HuH-7.5 (cell line): ENCODE measurements at regions not wholly inside any gene's neighbourhood (a gene's known extent, or its start where the extent isn't known, plus 50 kb on each side); places are given as distances from the start of the nearest gene placed in this dataset.
"Not testable (repeated sequence)": the region's sequence is repeated elsewhere in the genome, so short reads cannot be mapped to it uniquely, and the experiment has no call there.

ENCODE experiments used
- DNase-seq: peaks from one replicate; pipeline ENCODE4 v3.0.0; 2011; ENCODE audit warnings: low spot score

DNA sequence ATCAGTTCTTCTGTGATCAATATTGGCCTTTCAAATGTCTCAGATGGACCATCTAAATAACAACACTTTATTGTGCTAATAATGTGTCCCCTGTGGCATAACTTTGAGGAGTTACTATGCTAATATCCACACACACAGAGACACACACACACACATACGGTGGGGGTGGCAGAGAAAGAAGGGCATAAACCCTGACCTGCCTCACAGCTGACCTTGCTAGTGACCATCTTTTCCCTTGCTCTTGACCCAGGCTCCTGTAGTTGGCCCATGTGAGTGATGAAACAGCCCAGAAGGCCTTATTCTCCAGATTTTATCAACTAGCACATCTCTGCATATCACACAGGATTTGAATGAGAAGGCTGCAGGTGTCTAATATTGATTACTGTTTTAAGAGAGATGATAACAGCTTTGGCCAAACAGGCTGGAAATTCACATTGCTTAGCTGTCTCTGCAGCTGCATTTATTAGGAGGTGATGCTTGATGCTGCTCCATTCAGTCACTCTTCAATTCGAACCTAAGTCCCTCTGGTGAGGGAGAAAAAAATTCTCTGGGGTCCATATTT lies 176.4 kb downstream of the ACTR3 start:
- no peak for DNase-seq

DNA sequence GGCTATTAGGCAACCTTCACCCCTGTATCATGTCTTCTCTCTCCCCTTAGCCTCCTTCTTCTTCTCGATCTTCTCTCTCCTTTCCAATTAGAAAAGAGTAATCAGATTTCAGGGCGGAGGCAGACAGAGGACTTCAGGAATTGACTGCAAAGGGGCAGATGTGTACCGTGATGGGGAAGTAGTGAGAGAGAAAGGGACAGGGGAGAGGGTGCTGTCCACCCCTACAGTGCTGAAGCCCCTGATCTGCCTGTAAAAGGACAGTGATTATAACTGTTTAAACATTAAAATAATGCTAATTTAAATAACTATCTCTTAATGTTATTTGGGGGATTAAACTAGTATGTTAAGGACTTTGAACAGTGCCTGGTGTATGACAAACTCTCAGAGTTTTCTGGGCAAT lies 178.5 kb downstream of the ACTR3 start:
- no peak for DNase-seq

DNA sequence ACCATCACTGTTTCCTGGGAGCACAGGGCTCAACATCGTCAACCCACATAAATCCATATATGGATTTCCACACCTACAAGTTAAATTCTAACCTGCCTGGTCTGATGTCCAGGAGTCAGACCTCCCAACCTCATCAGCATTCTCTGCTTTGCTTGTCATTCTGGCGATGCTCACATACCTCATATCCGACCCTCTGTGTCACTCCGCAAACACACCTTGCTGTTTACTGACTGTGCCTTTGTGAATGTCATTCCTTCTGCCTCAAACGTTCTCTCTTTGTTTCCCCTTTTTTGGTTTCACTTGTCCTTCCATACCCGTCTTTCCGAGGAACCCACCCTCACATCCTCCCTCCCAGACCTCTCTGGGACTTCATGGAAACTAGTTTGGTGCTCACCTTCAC lies 187.1 kb downstream of the ACTR3 start:
- no peak for DNase-seq

DNA sequence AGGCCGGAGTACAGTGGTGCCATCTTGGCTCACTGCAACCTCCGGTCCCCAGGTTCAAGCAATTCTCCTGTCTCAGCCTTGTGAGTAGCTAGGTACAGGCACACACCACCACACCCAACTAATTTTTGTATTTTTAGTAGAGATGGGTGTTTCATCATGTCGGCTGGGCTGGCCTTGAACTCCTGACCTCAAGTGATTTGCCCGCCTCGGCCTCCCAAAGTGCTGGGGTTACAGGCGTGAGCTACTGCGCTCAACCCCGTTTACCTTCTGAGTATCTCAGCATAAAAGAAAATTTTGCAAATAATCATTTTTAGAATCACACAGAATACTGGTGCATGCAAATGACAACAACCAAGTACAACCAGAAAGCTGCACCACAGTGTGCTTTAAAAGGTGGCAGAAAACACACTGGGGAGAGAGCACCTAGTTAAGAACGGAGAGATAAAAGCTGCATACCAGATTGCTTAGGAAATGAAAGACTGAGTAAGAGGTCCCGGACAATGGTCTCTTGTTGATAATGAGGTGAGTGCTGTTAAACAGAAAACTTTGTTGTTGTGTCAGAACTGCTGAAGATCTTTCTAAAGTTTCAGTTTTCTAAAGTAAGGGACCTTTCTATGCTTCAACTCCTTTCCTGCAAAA lies 189.6 kb downstream of the ACTR3 start:
- DNase-seq, result no peak

DNA sequence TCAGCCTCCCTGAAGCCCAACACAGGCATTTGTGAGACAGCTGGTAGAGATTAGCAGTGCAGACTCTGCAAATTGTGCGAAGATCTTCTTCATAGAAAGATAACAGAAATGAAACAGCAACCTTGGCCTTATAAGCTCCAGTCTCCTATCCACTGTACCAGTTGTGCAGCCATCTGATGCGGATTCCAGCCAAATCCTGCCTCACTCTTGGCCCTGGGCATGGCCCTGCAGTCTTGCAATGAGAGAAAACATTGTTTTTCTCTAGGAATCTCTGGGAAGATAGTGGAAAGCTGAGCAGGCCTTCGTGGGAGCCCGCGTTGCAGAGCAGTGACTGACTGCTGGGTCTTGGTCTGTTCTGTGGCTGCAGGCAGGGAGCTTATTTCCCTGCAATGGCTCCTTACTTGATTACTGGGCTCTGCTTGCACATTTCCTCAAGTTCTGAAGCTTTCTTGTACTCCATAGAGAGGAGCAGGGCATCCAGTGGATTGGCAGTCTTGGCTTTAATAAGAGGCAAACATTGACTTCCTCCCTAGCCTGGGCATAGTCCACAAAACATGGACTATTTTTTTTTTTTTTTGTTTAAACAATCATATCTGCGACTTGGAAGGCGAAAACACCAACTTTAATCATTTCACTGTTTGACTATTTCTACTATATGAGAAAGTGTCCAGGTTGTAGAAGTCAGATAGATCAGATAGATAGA lies 193.0 kb downstream of the ACTR3 start:
- DNase-seq, result no peak

DNA sequence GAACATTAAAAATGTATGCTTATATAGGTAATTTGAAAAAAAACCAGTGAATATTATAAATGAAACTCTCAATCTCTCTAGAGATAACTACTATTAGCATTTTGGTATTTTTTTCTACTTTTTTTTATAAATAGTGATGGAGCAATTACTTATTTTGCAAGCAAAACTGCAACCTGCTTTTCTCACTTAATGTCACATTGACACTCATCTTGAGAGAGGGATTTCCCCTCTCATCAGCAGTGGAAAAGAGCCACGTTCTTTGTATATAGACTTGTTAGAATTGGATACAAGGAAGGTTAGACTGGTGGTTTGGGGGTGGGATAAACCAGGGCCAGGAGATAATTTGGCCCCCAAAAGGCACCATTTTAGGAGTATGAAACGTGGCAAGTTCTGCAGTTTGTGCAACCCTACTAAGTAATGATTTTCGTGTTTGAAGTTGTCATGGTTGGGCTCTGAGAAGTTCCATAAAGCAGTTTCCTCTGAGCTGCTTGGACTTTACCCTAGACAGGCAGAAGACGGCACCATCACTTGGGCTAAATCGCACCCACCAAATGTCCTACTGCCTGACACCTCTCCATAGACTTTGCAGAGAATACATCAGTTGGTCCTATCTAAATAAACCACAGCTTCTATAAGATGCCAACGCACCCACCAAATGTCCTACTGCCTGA lies 194.0 kb downstream of the ACTR3 start:
- no peak for DNase-seq

DNA sequence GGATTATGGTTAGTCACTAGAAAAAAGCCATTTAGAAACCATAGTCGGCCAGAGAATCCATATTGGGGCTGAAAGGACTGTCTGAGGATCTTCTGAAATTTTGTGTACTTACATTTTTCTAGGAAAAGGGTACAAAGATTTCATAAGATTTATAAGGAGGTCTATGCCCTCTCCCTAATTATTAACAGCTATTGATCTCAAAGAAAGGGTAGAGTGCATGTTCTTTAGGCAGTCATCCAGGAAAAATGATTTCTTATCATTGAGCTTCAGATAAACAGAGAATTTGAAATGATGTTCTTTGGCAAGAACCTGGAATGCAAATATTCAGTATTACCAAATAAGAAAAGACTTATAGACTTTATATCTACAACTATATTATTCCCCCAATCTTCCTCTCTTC lies 195.3 kb downstream of the ACTR3 start:
- DNase-seq, result no peak

DNA sequence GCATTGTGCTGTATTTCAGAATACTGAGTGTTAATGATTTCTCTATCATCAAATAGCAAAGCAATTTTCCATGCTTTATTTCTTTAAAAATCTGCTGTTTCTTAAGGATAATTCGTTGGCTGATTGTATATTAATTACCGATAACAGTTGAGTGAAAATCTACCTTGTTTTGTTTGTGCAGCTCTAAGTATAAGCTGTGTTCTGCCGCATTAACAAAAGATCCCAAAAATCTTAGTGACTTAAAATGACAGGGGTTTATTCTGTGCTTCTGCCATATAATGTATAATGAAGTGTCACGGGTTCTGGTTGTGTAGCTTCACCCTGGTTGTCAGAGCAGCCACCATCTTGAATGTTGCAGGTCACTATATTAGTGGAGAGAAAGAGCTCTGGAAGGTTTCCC lies 196.1 kb downstream of the ACTR3 start:
- no peak for DNase-seq

DNA sequence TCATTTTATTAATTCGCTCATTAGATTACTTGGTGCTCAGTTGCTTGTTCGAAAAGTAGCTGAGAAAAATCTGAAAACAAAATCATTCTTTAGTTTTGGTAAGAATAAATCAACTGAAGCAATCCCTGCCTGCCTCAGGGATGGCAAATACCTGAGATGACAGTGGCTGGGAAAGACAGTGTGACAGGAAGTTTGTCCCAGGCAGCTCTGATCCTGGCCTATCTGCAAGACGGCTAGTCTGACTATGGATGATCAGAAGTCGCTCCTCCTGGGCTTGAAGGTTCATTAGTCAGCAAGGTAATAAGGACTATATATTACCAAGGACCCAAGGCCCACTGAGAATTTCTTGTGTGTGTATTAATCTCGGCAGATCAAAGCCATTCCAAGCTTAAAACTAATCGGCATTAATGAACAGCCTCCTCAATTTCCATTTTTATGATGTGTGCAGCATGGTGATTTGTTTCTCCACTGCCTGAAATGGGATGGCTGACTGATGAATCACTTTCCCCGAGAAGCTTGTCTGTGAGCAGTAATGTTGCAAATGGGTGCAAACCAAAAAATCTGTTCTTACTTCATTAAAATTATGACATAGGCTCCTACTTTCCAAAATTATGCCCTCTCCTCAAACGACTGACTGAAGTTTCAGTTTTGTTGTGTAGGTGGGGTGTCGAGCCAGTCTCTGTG lies 199.9 kb downstream of the ACTR3 start:
- DNase-seq, result no peak

DNA sequence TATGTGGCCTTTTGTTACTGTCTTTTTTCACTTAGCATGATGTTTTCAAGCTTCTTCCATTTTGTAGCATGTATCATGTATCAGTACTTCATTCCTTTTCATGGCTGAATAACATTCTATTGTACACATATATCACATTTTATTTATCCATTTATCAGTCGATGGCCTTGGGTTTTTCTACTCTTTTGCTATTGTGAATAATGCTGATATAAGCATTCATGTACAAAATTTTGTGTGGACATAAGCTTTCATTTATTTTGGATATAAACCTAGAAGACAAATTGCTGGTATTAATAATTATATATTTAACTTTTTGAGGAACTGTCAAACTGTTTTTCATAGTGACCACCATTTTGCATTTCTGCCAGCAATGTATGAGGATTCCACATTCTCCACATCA lies 201.1 kb downstream of the ACTR3 start:
- no peak for DNase-seq

DNA sequence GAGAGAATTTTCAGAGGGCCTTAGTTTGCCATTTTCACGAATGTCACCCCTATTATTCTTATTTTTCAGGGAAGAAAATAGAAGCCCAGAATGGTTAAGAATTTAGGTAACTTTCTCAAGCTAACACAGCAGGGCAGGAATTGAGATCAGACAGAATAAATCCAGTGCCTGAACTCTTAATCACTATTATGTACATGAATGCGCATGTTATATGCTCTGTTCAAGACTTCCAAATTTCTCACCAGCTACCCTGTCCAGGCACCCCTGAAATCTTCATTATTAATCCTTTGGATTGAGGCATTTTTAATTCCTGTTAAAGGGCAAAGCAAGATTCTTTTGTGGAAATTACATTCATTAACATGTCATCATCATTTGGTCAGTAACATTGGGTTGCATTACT lies 218.4 kb downstream of the ACTR3 start:
- DNase-seq, result no peak

DNA sequence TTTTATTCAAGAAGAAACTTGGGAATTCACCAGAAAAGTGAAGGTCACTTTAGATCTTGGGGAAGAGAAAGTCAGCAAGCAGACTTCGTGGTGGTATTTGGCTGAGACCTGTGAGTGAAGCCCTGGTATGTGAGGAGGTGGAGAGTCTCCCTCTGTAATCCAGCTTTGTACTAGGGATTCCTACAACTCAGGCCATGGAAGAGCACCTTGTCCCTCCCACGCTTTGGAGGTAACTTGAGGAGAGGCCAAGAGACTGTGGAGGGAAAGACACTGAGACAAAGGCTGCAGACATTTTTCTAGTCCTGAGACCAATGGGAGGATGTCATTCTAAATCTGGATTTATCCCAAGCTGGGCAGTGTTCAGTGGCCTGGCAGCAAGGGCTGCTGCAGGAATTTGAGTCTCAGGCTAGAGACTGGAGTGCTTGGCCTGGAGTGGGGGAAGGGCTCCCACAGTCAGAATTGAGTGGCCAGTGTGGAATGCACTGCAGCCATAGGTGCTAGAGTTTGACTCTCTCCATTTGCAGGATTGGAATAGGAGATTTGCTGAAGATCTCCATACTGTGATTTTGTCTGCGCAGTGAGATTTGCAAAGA lies 219.0 kb downstream of the ACTR3 start:
- no peak for DNase-seq

DNA sequence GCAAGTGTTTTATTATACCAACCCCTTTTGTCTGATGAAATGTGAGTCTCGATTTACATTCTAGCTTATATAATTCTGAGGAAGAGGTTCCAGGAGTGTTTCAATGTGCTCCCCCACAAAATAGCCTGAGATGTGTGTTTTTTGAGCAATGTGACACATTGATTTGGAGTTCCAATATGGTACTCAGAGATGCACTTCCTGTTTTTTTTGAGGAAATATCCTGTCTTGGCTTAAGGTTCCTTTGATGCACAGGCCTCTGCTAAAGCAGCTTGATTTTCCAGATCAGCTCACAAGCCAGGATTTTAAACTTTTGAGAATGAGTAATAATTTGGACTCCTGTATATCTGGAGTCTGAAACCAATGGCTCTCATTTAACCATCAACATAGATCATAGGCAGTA lies 221.4 kb downstream of the ACTR3 start:
- no peak for DNase-seq

DNA sequence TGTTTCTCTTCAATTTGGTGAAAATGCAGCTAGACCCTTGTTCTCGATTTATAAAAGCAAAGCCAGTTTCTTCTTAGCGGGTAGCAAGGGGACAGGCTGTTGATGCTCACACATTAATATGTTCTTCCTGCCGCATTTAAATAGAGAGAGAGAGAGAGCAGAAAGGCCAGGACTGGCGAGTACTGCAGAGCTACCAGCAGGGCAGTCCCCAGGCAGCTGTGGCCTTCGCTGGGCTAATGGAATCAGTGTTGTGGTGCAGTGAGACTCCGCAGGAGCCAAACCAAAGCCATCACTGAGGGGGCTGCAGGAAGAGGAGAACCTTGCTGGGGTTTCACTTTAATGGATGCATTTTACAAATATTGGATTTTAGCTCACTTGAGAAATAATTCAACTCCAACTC lies 223.6 kb downstream of the ACTR3 start:
- DNase-seq, result no peak

DNA sequence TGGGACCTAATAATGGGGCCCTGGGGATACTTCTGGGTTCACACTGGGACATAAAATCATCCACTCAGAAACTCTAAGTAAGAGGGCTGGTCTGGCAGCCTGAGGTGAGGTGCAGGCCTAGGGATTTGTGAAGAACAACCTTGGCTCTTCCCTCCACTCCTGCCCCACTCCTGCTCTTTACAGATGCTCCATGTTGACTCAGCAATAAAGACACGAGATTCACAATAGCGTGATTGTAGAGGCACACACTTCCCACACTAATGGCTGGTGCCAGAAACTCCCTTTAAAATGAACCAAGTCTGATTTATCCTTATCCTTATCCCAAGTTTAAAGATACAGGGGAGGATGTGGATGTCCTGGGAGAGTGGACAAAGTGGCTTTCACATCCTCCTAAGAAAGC lies 228.2 kb downstream of the ACTR3 start:
- no peak for DNase-seq

DNA sequence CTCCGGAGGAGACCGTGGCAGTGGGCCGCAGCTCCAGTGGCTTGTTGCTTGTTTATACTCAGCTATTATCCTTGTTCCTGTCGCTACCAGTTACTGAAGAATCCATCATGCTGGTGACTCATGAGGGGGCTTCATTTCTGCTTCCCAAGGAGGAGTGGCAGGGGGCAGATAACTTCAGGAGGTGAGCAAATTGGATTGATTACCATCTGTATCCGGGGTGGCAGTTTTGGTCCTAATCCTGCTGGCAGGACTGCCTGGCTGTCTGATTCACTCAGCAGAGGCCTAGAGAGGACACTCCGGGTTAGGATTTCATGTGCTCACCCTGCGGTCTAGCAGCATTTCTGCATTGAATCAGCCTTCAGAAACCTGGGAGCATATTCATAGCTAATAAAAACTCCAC lies 230.0 kb downstream of the ACTR3 start:
- no peak for DNase-seq

DNA sequence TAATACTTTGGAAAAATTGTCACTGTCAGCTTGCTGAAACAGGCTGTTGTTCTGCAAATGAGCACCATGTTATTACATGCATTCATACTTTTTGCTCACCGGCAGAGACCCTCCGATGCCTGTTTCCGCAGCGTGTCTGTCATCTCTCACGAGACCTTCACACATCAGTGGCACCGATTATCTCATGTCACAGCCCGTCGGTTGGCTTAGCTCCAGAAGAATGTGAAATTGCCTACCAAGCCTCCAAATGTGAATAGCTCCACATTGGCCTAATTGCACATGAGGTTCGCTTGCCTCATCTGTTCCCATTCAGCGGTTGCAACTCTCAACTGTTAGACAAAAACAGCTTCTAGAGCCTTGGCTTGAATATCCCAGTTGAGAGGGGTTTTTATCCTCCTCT lies 233.0 kb downstream of the ACTR3 start:
- no peak for DNase-seq

DNA sequence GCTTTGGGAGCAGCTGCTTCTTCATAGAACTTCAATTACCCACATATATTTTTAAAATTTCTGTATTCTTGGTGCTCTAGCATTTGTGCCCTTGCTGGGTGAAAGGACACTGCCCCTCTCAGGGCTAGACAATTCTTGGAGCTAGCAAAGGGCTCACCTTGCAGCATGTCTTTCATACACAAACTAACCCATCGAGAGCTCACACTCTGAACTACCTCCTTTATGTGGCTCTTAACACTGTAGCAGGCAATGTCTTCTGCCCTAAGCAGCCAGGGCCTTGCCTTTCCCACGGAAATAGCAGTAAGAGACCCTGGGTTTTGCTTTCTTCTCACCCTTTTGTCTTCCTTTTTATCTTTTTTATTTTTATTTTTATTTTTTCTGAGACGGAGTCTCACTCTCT lies 234.0 kb downstream of the ACTR3 start:
- DNase-seq, result no peak

DNA sequence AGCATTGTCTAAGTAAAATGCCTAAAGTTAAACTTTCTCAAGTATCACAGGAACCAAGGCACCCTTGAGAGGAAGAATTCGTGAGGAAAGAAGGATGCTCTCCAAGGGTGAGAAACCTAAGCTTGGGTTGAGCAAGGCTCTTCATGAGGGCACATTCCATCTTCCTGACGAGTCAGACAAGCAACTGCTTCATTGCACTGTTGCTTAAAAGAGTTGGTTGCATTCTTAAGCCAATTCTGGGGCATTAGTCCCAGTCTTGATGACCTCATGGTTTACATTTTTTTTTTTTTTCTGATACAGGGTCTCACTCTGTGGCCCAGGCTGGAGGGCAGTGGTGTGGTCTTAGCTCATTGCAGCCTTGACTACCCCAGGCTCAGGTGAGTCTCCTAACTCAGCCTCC lies 237.5 kb downstream of the ACTR3 start:
- DNase-seq, result no peak

DNA sequence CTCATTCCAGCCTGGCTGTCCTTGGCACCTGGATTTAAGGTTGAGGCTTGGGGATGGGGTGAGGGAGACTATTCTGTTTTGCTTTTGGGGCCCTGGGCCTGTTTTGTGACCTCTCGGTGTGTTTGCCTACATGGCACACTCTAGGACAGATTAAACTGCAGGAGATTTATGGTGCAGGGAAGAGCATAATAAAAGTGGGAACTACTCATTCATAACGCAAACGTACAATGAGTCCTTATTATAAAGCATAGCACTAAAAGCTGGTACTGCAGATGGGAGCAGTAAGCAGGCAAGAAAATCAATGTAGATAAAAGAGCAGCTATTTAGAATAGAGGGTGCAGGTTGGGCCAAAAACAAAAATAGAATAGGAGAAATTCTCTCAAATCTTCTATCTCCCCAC lies 238.4 kb downstream of the ACTR3 start:
- no peak for DNase-seq

DNA sequence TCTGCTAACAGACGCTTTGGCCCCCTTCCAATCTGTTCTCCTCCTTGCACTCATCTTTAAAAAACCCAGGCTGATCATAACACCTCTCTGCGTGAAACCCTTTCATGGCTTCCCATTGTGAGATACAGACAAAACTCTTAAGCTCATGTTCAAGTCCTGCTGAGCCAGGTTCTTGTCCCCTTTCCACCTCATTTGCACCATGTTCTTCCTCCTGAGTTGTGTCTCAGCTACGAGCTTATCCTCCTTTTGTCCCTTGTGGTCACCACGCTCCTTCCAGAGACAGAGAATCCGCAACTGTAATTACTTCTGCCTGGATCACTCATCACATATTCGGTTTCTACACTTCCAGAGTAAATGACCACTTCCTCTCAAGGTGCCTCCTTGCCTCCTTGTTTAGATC lies 238.8 kb downstream of the ACTR3 start:
- no peak for DNase-seq

DNA sequence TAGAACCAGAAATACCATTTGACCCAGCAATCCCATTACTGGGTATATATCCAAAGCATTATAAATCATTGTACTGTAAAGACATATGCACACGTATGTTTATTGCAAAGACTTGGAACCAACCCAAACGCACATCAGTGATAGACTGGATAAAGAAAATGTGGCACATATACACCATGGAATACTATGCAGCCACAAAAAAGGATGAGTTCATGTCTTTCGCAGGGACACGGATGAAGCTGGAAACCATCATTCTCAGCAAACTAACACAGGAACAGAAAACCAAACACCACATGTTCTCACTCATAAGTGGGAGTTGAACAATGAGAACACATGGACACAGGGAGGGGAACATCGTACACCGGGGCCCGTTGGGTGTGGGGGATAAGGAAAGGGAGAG lies 242.2 kb downstream of the ACTR3 start:
- not testable (repeated sequence) for DNase-seq
